PC-3 (cell line): ENCODE measurements at regions not wholly inside any gene's neighbourhood (a gene's known extent, or its start where the extent isn't known, plus 50 kb on each side); places are given as distances from the start of the nearest gene placed in this dataset.
"Not testable (repeated sequence)": the region's sequence is repeated elsewhere in the genome, so short reads cannot be mapped to it uniquely, and the experiment has no call there.

Experiments
- CTCF ChIP-seq: fragments of 300-600 bp; sonication (generic); conservative IDR thresholded peaks from 2 replicates; pipeline ENCODE4 v1.5.1; 2017; ENCODE audit warnings: antibody characterized with exemption, low read depth, mild to moderate bottlenecking, low read length
- EZH2 ChIP-seq: fragments of 300-600 bp; sonication (generic); IDR thresholded peaks from one replicate; pipeline ENCODE4 v1.6.1; 2017; ENCODE audit warnings: antibody characterized with exemption, mild to moderate bottlenecking, low read length; ENCODE audit not compliant: unreplicated experiment

GRCh38 chr5:71400626-71401025 lies 54.8 kb upstream of the BDP1 start:
- TF ChIP-seq CTCF, EZH2: not testable (repeated sequence)
